RPMI7951 (cell line): ENCODE measurements at regions not wholly inside any gene's neighbourhood (a gene's known extent, or its start where the extent isn't known, plus 50 kb on each side); places are given as distances from the start of the nearest gene placed in this dataset.
"Not testable (repeated sequence)": the region's sequence is repeated elsewhere in the genome, so short reads cannot be mapped to it uniquely, and the experiment has no call there.

Experiments used
- DNase-seq: peaks from one replicate; pipeline ENCODE4 v3.0.0-alpha.2; 2012; ENCODE audit warnings: low read depth

GRCh38 chr9:41623666-41624065 lies 434.5 kb upstream of the ZNG1F start:
- not testable (repeated sequence) for DNase-seq

GRCh38 chr9:41619254-41619653 lies 430.1 kb upstream of the ZNG1F start:
- not testable (repeated sequence) for DNase-seq

GRCh38 chr9:41606961-41607547 lies 417.9 kb upstream of the ZNG1F start:
- not testable (repeated sequence) for DNase-seq

DNA sequence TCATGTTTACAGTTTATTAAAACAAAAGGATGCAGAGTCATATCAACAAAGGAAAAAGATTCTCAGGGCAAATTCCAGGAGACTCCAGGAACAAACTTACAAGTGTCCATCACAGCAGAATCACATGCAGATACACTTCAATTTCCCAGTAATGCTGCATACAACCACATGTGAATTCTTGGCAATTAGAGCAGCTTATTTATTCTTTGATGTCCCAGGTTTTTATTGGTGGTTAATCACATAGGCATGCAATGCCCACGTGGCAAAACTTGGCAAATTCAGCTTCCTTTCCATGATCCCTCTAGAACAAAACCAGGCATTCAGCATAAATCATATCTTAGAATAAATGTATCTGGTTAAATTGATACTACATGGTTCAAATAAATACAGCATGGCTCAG lies 376.5 kb upstream of the ZNG1F start:
- DNase-seq, result not testable (repeated sequence)
